Panc1 (cell line): ENCODE measurements at regions not wholly inside any gene's neighbourhood (a gene's known extent, or its start where the extent isn't known, plus 50 kb on each side); places are given as distances from the start of the nearest gene placed in this dataset.

Experiments
- ATAC-seq: fragments of 200-7000 bp; cut with Tn5 transposase; 2 replicates; pipeline ENCODE4 v1.9.1; 2020; ENCODE audit warnings: mild to moderate bottlenecking, moderate library complexity
- BruUV-seq: library from RNA; stranded (reverse); fragments of 400-500 nt; replicated peaks from 2 replicates; lab custom pipeline; 2021; lab: Mats Ljungman, UMichigan
- CTCF ChIA-PET: fragments of 300-600 bp; sonication (Branson Sonifier 250); formaldehyde crosslinking; loops from one replicate; lab custom pipeline; 2022; ENCODE audit warnings: antibody characterized with exemption; lab: Charles Lee
- POLR2A ChIA-PET: fragments of 300-600 bp; sonication (Branson Sonifier 250); formaldehyde crosslinking; loops from one replicate; lab custom pipeline; 2022; ENCODE audit warnings: antibody characterized with exemption; lab: Charles Lee
- DNase-seq: peaks from one replicate; pipeline ENCODE4 v3.0.0-alpha.2; 2010; ENCODE audit warnings: low read depth, low spot score
- H3K27ac ChIP-seq: 2 replicates; pipeline ENCODE4 v1.5.1; 2011; ENCODE audit warnings: mild to moderate bottlenecking, low read length, inconsistent platforms
- H3K27me3 ChIP-seq: fragments of 200-500 bp; sonication (Bioruptor generic); 2 replicates; pipeline ENCODE4 v1.6.0; 2014; ENCODE audit warnings: low read length, inconsistent platforms; ENCODE audit not compliant: control insufficient read depth, insufficient read depth
- H3K36me3 ChIP-seq: fragments of 200-500 bp; sonication (Bioruptor generic); 2 replicates; pipeline ENCODE4 v1.5.1; 2014; ENCODE audit warnings: inconsistent platforms, mild to moderate bottlenecking, low read length, moderate library complexity; ENCODE audit not compliant: control insufficient read depth, insufficient read depth
- H3K4me1 ChIP-seq: 2 replicates; pipeline ENCODE4 v1.5.1; 2011; ENCODE audit warnings: inconsistent platforms, mild to moderate bottlenecking, low read length, moderate library complexity; ENCODE audit not compliant: control insufficient read depth, insufficient read depth
- H3K4me3 ChIP-seq, 2 experiments: 2 replicates each; pipeline ENCODE4 v1.5.1; 2011 to 2012; ENCODE audit warnings: low read depth in 2 of 2, low read length in 2 of 2, mild to moderate bottlenecking in 2 of 2, inconsistent platforms in 1 of 2, moderate library complexity in 1 of 2
- H3K9me3 ChIP-seq: fragments of 200-500 bp; sonication (Bioruptor generic); 2 replicates; pipeline ENCODE4 v1.5.1; 2014; ENCODE audit warnings: low read depth, mild to moderate bottlenecking, inconsistent platforms, low read length, moderate library complexity; ENCODE audit not compliant: control insufficient read depth, insufficient read depth
- POLR2AphosphoS5 ChIP-seq: IDR thresholded peaks from 2 replicates; pipeline ENCODE4 v1.6.1; 2012; ENCODE audit warnings: mild to moderate bottlenecking, low read depth, low read length, moderate library complexity
- SIN3A ChIP-seq: IDR thresholded peaks from 2 replicates; pipeline ENCODE4 v1.6.1; 2012; ENCODE audit warnings: low read depth, mild to moderate bottlenecking, low read length, moderate library complexity, borderline replicate concordance; ENCODE audit not compliant: insufficient read depth
- TCF7L2 ChIP-seq: IDR thresholded peaks from 2 replicates; pipeline ENCODE4 v1.6.1; 2011; ENCODE audit warnings: mild to moderate bottlenecking, low read depth, low read length, inconsistent platforms
- in situ Hi-C: cut with HindIII; loops from 2 replicates; pipeline ENCODE4 v1.10.0; 2016; ENCODE audit warnings: low sequenced_read_pairs, low pct_unique_long_range_greater_than_20kb
- intact Hi-C: fragments of 100-400 bp; cut with micrococcal nuclease; formaldehyde crosslinking; loops from one replicate; pipeline ENCODE4 v1.10.0; 2022; ENCODE audit not compliant: unreplicated experiment
- TF ChIP-seq, protein P1 (sequence below): fragments of 450-650 bp; IDR thresholded peaks from 2 replicates; pipeline ENCODE4 v1.5.1; 2017; ENCODE audit warnings: mild to moderate bottlenecking
- TF ChIP-seq, protein P2 (sequence below), 2 experiments: IDR thresholded peaks; 2 replicates each; pipeline ENCODE4 v1.6.1; 2011 to 2012; ENCODE audit warnings: low read depth in 2 of 2, control low read depth in 1 of 2, low read length in 1 of 2, mild to moderate bottlenecking in 1 of 2, moderate library complexity in 1 of 2; ENCODE audit not compliant: insufficient read depth in 1 of 2

DNA sequence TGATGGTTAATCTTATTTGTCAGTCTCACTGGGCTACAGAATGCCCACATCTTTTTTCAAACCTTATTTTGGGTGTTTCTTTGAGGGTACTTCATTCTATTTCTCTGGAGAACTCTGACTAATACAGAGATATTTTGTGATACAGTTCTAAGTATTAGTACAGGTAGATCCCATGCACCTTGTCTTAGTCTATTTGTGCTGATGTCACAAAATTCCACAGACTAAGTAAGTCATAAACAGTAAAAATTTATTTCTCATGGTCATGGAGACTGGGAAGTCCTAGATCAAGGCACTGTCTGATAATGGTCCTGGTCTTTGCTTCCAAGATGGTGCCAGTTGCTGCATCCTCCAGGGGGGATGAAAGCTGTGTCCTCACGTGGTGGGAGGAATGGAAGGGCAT lies 68.6 kb upstream of the EPHA4 start:
- Histone ChIP-seq H3K9me3 (no peaks in the 10 kb centered on the region), H3K4me3 (no peak overlapping the region), H3K27me3 (no peaks in the 10 kb centered on the region), H3K27ac (no peak overlapping the region), H3K4me1 (no peaks in the 10 kb centered on the region), H3K36me3 (no peaks in the 10 kb centered on the region)
- DNase-seq (no peak), ATAC-seq (no peak)
- intact Hi-C loops (no loop called here), in situ Hi-C loops (no loop called here)
- no TSS peak for BruUV-seq
- TF ChIP-seq, protein P1, sequence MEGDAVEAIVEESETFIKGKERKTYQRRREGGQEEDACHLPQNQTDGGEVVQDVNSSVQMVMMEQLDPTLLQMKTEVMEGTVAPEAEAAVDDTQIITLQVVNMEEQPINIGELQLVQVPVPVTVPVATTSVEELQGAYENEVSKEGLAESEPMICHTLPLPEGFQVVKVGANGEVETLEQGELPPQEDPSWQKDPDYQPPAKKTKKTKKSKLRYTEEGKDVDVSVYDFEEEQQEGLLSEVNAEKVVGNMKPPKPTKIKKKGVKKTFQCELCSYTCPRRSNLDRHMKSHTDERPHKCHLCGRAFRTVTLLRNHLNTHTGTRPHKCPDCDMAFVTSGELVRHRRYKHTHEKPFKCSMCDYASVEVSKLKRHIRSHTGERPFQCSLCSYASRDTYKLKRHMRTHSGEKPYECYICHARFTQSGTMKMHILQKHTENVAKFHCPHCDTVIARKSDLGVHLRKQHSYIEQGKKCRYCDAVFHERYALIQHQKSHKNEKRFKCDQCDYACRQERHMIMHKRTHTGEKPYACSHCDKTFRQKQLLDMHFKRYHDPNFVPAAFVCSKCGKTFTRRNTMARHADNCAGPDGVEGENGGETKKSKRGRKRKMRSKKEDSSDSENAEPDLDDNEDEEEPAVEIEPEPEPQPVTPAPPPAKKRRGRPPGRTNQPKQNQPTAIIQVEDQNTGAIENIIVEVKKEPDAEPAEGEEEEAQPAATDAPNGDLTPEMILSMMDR: no peak
- TF ChIP-seq TCF7L2 (no peak), POLR2AphosphoS5 (no peak), SIN3A (no peak)
- TF ChIP-seq, protein P2, sequence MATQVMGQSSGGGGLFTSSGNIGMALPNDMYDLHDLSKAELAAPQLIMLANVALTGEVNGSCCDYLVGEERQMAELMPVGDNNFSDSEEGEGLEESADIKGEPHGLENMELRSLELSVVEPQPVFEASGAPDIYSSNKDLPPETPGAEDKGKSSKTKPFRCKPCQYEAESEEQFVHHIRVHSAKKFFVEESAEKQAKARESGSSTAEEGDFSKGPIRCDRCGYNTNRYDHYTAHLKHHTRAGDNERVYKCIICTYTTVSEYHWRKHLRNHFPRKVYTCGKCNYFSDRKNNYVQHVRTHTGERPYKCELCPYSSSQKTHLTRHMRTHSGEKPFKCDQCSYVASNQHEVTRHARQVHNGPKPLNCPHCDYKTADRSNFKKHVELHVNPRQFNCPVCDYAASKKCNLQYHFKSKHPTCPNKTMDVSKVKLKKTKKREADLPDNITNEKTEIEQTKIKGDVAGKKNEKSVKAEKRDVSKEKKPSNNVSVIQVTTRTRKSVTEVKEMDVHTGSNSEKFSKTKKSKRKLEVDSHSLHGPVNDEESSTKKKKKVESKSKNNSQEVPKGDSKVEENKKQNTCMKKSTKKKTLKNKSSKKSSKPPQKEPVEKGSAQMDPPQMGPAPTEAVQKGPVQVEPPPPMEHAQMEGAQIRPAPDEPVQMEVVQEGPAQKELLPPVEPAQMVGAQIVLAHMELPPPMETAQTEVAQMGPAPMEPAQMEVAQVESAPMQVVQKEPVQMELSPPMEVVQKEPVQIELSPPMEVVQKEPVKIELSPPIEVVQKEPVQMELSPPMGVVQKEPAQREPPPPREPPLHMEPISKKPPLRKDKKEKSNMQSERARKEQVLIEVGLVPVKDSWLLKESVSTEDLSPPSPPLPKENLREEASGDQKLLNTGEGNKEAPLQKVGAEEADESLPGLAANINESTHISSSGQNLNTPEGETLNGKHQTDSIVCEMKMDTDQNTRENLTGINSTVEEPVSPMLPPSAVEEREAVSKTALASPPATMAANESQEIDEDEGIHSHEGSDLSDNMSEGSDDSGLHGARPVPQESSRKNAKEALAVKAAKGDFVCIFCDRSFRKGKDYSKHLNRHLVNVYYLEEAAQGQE (IDR thresholded peaks at IDR 0.05; ENCODE audit: insufficient read depth in 1 of 2, low read depth in 2 of 2, low read length in 1 of 2): no peak
- ChIA-PET POLR2A (no interaction called here), CTCF (no interaction called here)

DNA sequence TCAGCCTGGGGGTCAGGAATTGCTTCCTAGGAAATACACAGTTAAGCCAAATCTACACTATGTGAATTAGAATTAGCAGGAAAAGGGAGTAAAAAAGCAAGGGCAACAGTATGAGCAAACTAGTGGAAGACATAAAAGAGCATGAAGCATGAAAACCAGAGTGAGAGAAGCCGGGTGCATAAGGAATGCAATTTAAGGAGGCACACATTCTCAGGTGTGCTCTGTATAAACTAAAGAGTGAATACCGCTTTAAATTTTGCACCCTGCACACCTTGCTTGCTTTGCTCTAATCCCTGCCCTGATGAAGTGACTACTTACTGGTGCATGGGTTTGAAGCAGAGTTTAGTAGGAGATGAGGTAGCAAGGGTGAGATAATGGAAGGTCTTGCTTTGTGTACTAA lies 65.7 kb upstream of the EPHA4 start:
- no peak for TF ChIP-seq POLR2AphosphoS5
- TF ChIP-seq, protein P2 (IDR thresholded peaks at IDR 0.05; ENCODE audit: insufficient read depth in 1 of 2, low read depth in 2 of 2, low read length in 1 of 2): no peak
- TF ChIP-seq TCF7L2: no peak
- TF ChIP-seq, protein P1: no peak
- no peak for TF ChIP-seq SIN3A
- no TSS peak for BruUV-seq
- no peaks in the 10 kb centered on the region for H3K36me3 ChIP-seq
- no peaks in the 10 kb centered on the region for H3K4me1 ChIP-seq
- ChIA-PET POLR2A (no interaction called here), CTCF (no interaction called here)
- H3K9me3 ChIP-seq: no peaks in the 10 kb centered on the region
- intact Hi-C loops: no loop called here
- no peak overlapping the region for H3K4me3 ChIP-seq
- in situ Hi-C loops: no loop called here
- no peak overlapping the region for H3K27ac ChIP-seq
- H3K27me3 ChIP-seq: no peaks in the 10 kb centered on the region
- DNase-seq (no peak), ATAC-seq (no peak)
